GM18505 (cell line): ENCODE measurements at regions not wholly inside any gene's neighbourhood (a gene's known extent, or its start where the extent isn't known, plus 50 kb on each side); places are given as distances from the start of the nearest gene placed in this dataset.
A peak's percentile ranks its signal among the peaks of the same experiment; 100 is the strongest.

Experiments
- ATAC-seq: cut with Tn5 transposase; IDR thresholded peaks from one replicate; pipeline ENCODE4 v1.9.1; 2021; ENCODE audit not compliant: unreplicated experiment
- POLR2A ChIP-seq: IDR thresholded peaks from 4 replicates; pipeline ENCODE4 v1.6.1; 2011; ENCODE audit warnings: borderline replicate concordance; ENCODE audit not compliant: insufficient read depth, insufficient read length; ENCODE audit errors: extremely low read depth

- no peak for TF ChIP-seq POLR2A
- no peak for ATAC-seq
Observed at GRCh38 chr5:102595332-102595731, 96.5 kb upstream of the SLCO6A1 start.

- TF ChIP-seq POLR2A = no peak
- ATAC-seq = peak; percentile 63
Observed at GRCh38 chr5:102596113-102596512, 97.3 kb upstream of the SLCO6A1 start.

DNA sequence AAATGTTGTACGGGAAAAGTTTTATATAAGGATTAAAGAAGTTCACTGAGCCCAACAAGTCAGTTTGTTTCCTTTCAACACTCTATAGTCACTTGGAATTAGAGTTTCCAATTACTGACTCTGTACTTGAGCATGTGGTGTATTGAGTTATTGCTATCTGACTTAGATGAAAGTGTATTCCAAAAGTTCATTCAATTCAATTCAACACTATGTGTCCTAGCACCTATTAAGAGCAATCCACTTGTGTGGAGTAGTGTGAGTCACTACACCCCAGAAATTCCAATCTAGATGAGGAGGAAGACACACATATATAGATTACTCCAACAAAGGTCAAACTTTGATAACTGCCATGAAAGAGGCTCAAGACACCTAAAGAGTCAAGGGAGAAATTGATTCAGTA is 98.2 kb upstream of the SLCO6A1 start:
- TF ChIP-seq POLR2A = no peak
- no peak for ATAC-seq

GRCh38 chr5:102599289-102599688 is 100.5 kb upstream of the SLCO6A1 start:
- no peak for TF ChIP-seq POLR2A

DNA sequence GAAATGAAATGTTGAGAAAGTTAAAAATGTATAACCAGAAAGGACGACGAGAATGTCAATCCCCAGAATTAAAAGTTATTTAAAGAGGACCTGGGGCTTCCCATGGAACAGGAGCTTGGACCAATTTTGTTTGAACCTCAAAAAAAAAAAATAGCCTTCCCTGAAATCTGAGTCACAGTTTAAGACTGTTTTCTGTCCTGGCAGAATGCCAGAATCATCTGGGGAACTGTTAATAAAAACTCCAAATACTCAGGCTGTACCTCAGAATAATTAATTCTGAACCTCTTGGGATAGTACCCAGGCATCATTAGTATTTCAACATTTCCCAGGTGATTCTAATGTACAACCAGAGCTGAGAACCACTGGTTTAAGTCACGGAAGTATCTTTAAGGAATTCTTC is 102.2 kb upstream of the SLCO6A1 start:
- no peak for TF ChIP-seq POLR2A
- no peak for ATAC-seq

More at GRCh38 chr5:102599289-102599688, 100.5 kb upstream of the SLCO6A1 start:
- ATAC-seq = no peak

DNA sequence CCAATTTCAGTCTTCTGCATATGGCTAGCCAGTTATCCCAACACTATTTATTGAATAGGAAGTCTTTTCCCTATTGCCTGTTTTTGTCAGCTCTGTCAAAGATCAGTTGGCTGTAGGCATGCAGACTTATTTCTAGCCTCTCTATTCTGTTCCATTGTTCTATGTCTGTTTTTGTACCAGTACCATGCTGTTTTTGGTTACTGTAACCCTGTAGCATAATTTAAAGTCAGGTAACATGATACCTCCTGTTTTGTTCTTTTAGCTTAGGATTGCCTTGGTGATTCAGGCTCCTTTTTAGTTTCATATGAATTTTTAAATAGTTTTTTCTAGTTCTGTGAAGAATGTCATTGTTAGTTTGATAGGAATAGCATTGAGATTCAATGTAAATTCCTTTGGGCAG is 104.9 kb upstream of the SLCO6A1 start:
- TF ChIP-seq POLR2A = no peak
- no peak for ATAC-seq

DNA sequence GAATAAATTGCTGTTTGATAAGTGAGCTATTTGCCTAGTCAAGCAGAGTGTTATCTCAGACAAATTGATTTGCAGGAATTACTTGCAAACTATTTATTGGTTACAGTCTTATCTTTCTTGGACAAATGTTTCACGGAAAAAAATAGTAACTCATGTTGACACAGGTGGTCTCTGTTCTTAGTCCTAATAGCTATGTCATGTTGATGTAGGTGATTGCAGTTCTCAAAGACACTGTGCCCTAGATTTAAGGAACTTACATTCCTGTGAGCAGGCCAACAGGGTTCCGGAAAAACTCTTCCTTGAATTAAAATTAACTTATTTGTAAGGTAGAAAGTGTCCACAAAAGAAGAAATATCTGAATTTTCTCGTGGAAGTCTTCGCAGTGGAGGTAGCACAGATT is 109.6 kb upstream of the SLCO6A1 start:
- ATAC-seq = no peak

GRCh38 chr5:102611312-102611711 is 112.5 kb upstream of the SLCO6A1 start:
- no peak for TF ChIP-seq POLR2A
- ATAC-seq = no peak

More for the DNA sequence above, 109.6 kb upstream of the SLCO6A1 start:
- no peak for TF ChIP-seq POLR2A

GRCh38 chr5:102613661-102614060 is 114.9 kb upstream of the SLCO6A1 start:
- no peak for TF ChIP-seq POLR2A
- no peak for ATAC-seq

GRCh38 chr5:102617191-102618187 is 118.7 kb upstream of the SLCO6A1 start:
- no peak for ATAC-seq
- TF ChIP-seq POLR2A = no peak

DNA sequence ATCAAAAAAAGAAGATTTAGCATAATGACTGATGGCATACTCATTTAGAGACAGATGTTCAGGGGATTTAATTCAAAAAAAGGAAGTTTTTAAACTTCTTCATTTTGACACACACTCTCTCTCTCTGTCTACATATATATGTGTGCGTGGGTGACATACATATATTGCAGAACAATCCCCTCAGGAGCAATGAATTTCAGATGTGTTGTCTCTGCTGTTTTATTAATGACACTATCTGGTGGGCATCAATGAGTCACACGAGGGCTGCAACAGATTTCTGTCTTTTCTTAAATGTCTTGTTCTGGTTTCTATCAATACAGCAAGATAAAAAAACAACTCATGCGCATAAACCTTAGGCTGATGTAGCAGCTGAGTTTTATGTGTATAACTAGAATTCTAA is 123.5 kb upstream of the SLCO6A1 start:
- no peak for TF ChIP-seq POLR2A
- ATAC-seq = no peak

- TF ChIP-seq POLR2A = no peak
- no peak for ATAC-seq
Observed at GRCh38 chr5:102623329-102624065, 124.7 kb upstream of the SLCO6A1 start.

DNA sequence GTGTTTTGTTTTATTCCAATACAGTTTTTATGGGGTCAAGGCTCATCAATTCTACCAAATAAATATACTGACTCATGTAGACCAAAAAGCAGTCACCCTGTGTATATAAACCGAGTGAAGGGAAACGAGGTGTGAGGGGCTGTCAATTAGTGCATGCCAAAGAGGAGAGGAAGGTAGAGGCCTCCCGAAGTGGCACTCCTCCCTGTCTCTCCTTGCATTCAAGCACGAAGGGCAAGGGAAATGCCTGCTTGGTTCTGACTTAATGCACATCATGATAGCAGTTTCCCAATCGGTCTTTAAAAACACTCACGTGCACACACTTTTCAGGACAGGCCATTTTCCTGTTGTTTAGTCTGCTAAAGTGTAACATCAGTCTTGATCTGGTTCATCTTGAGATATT is 125.6 kb upstream of the SLCO6A1 start:
- ATAC-seq = no peak
- no peak for TF ChIP-seq POLR2A
